ENCODE measurements at regions not wholly inside any gene's neighbourhood (a gene's known extent, or its start where the extent isn't known, plus 50 kb on each side); places are given as distances from the start of the nearest gene placed in this dataset.

DNA sequence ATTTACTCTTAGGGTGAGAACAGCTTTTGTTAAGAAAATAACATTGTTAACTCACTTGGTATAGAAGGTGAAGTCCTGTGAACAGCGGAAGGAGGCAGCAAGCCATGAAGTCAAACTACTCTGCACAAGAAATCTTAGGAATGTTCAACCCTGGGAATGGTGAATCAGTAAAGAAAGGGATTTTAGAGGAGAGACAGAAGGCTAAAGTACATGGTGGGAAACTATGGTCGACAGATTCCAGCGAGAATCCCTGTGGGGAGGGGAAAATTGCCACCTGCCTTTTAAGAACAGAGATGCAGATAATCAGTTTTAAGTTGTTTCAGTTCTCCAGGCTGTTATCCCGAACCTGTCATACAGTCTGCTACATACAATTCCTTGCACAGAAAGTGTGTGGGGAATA is 63.2 kb upstream of the PTPRR start:
- Histone ChIP-seq H3K36me3 (no peaks in the 10 kb centered on the region), H3K4me3 (no peak overlapping the region), H3K27ac (no peak overlapping the region), H3K4me1 (ENCODE audit: control insufficient read depth in 1 of 2, low read depth in 2 of 2) (peaks cover 6 to 9% of the 10 kb centered on the region in 2 donors), H3K9me3 (no peaks in the 10 kb centered on the region), H3K27me3 (replicated peaks; ENCODE audit: insufficient read depth) (no peaks in the 10 kb centered on the region)
- DNase-seq (ENCODE audit: low spot score) (no peak), ATAC-seq (ENCODE audit: insufficient number of reproducible peaks, low FRiP score, low read depth) (no peak)
- TF ChIP-seq CTCF (IDR thresholded peaks at IDR 0.05) = no peak

- no peak overlapping the region for H3K4me3 ChIP-seq
- no peaks in the 10 kb centered on the region for H3K36me3 ChIP-seq
- no peak for ATAC-seq (ENCODE audit: insufficient number of reproducible peaks, low FRiP score, low read depth)
- no peaks in the 10 kb centered on the region for H3K27me3 ChIP-seq (replicated peaks; ENCODE audit: insufficient read depth)
- H3K9me3 ChIP-seq = no peaks in the 10 kb centered on the region
- no peak for TF ChIP-seq CTCF (IDR thresholded peaks at IDR 0.05)
- no peak overlapping the region for H3K27ac ChIP-seq
- DNase-seq (ENCODE audit: low spot score) = no peak
- peaks cover 6 to 9% of the 10 kb centered on the region in 2 donors for H3K4me1 ChIP-seq (ENCODE audit: control insufficient read depth in 1 of 2, low read depth in 2 of 2)
Measured at GRCh38 chr12:70982991-70983390, 62.5 kb upstream of the PTPRR start.

DNA sequence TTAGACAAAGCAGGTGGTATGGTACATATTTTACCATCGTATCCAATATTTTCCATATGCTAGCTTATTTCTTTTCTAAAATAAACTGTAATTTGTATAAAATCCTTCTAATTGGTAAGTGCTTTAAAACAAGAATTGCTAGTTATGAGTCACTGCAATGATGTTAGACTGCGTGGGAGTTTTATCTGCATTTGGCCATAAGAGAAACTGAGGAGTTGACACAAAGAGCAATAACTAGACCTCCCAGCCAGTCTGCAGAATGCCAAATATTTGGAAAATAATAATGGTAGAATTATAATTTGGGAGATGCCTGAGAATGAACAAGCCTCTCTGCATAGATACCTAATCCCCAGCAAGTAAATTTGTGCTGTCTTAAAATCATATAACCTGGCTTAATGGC is 61.7 kb upstream of the PTPRR start:
- TF ChIP-seq CTCF (IDR thresholded peaks at IDR 0.05) = no peak
- Histone ChIP-seq H3K36me3 (no peaks in the 10 kb centered on the region), H3K9me3 (no peaks in the 10 kb centered on the region), H3K4me3 (no peak overlapping the region), H3K27ac (no peak overlapping the region), H3K27me3 (replicated peaks; ENCODE audit: insufficient read depth) (no peaks in the 10 kb centered on the region), H3K4me1 (ENCODE audit: control insufficient read depth in 1 of 2, low read depth in 2 of 2) (peaks cover 6 to 16% of the 10 kb centered on the region in 2 donors)
- ATAC-seq (ENCODE audit: insufficient number of reproducible peaks, low FRiP score, low read depth) = no peak
- no peak for DNase-seq (ENCODE audit: low spot score)

- Histone ChIP-seq H3K4me1 (ENCODE audit: control insufficient read depth in 1 of 2, low read depth in 2 of 2) (peaks cover 0 to 12% of the 10 kb centered on the region in 2 donors), H3K4me3 (no peak overlapping the region), H3K27me3 (replicated peaks; ENCODE audit: insufficient read depth) (no peaks in the 10 kb centered on the region), H3K9me3 (no peaks in the 10 kb centered on the region), H3K36me3 (no peaks in the 10 kb centered on the region), H3K27ac (no peak overlapping the region)
- no peak for TF ChIP-seq CTCF (IDR thresholded peaks at IDR 0.05)
- ATAC-seq (ENCODE audit: insufficient number of reproducible peaks, low FRiP score, low read depth) (no peak), DNase-seq (ENCODE audit: low spot score) (no peak)
Measured at GRCh38 chr12:70971001-70971794, 50.7 kb upstream of the PTPRR start.
